ENCODE measurements at regions not wholly inside any gene's neighbourhood (a gene's known extent, or its start where the extent isn't known, plus 50 kb on each side); places are given as distances from the start of the nearest gene placed in this dataset.

DNA sequence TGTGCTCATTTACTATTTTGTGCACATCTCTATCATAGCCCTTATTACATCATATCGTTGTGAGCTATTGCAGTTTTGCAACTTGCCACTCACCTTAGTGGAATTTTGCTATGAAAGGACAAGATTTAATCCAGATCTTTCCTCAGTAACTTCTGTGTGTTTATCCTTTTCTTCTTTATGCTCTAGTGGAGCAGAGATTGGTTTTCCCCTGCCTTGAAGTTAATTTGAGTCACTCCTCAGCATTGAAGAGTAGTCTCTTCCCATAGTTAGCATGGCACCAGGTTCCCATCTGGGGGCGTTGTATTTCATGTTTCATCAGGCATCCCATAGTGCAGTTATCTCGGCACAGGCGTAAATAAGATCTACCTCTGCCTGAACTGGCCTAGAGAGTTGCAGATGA is 510.4 kb downstream of the PSAT1 start:
- Histone ChIP-seq H3K9ac (replicated peaks in 1 of 4; ENCODE audit: extremely low read depth in 1 of 4, low read depth in 3 of 4, low read length in 3 of 4) (no peak overlapping the region), H3K4me2 (ENCODE audit: insufficient read depth in 1 of 2, low read depth in 2 of 2, low read length in 2 of 2) (no peak overlapping the region), H3K56ac (replicated peaks; ENCODE audit: insufficient read length, low read depth, low read length) (no peak overlapping the region), H3K27me3 (replicated peaks in 1 of 4; ENCODE audit: control insufficient read depth in 3 of 4, extremely low read depth in 1 of 4, insufficient read depth in 3 of 4, low read length in 3 of 4) (no peaks in the 10 kb centered on the region), H3K79me1 (ENCODE audit: low read depth, low read length) (no peaks in the 10 kb centered on the region), H3K36me3 (ENCODE audit: control insufficient read depth in 2 of 4, insufficient read depth in 4 of 4, low read length in 3 of 4) (no peaks in the 10 kb centered on the region), H3K23ac (ENCODE audit: insufficient read length) (no peak overlapping the region), H3K4me1 (replicated peaks in 1 of 4; ENCODE audit: control insufficient read depth in 3 of 4, insufficient read depth in 4 of 4, low read length in 3 of 4) (peaks cover 0 to 3% (median 0%) of the 10 kb centered on the region in 4 experiments; a peak in 1 of 7 replicates), H4K20me1 (replicated peaks in 1 of 2; ENCODE audit: control insufficient read depth in 1 of 2, insufficient read depth in 2 of 2, low read length in 2 of 2) (no peaks in the 10 kb centered on the region), H2BK15ac (ENCODE audit: low read length) (no peak overlapping the region), H2BK5ac (ENCODE audit: low read depth, low read length) (no peak overlapping the region), H3K4me3 (ENCODE audit: extremely low read depth in 1 of 4, insufficient read depth in 2 of 4, low read depth in 3 of 4, low read length in 4 of 4) (no peak overlapping the region), H3K27ac (ENCODE audit: low read depth, low read length) (no peak overlapping the region), H3K79me2 (ENCODE audit: control insufficient read depth in 1 of 2, insufficient read depth in 2 of 2, low read length in 2 of 2) (no peaks in the 10 kb centered on the region), H3K9me3 (ENCODE audit: insufficient read depth in 2 of 2, low read depth in 1 of 2, low read length in 1 of 2) (no peaks in the 10 kb centered on the region), H2AFZ (ENCODE audit: low read length) (no peak overlapping the region), H3K4ac (replicated peaks; ENCODE audit: insufficient read length, low read depth, low read length) (no peak overlapping the region), H3K23me2 (ENCODE audit: low read depth, low read length) (no peaks in the 10 kb centered on the region), H2BK20ac (ENCODE audit: low read length) (no peak overlapping the region), H2BK12ac (ENCODE audit: low read depth, low read length) (no peak overlapping the region), H4K8ac (ENCODE audit: extremely low read depth, insufficient read depth, low read length) (no peak overlapping the region), H4K5ac (ENCODE audit: insufficient read length, low read depth, low read length) (no peak overlapping the region), H2AK5ac (ENCODE audit: low read depth, low read length) (no peak overlapping the region), H4K91ac (replicated peaks; ENCODE audit: insufficient read length, low read length) (no peak overlapping the region), H3K18ac (ENCODE audit: extremely low read depth, low read length) (no peak overlapping the region), H3K14ac (ENCODE audit: insufficient read length) (no peak overlapping the region), H2BK120ac (replicated peaks; ENCODE audit: low read depth, low read length) (no peak overlapping the region)
- ChIA-PET CTCF (ENCODE audit: partially characterized antibody) (no interaction called here), POLR2A (ENCODE audit: partially characterized antibody) (no interaction called here)
- TF ChIP-seq JUN (IDR thresholded peaks at IDR 0.05; ENCODE audit: low read depth, low read length) (no peak), JUND (IDR thresholded peaks at IDR 0.05; ENCODE audit: low read length) (no peak)
- DNase-seq (ENCODE audit: low read depth in 1 of 2, low spot score in 2 of 2) (no peak), FAIRE-seq (no peak)
- WGBS, 2 experiments (ENCODE audit: extremely low coverage in 1 of 2, insufficient coverage in 1 of 2, insufficient read length in 1 of 2, insufficient replicate concordance in 2 of 2, low coverage in 1 of 2, low lambda C conversion rate in 2 of 2, missing lambda C conversion rate in 1 of 2), result 76% methylated on average over 4 of the region's 4 CpGs; no CpG with 5 or more reads in 1 of the 2 experiments
